Dendritic cell treated with granulocyte-macrophage colony-stimulating factor and Interleukin-4, amounts not matched to agents 40 ng/mL and 50 ng/mL, for 4 days (primary cell): ENCODE measurements at regions not wholly inside any gene's neighbourhood (a gene's known extent, or its start where the extent isn't known, plus 50 kb on each side); places are given as distances from the start of the nearest gene placed in this dataset.

Experiments
- H3K27ac Mint-ChIP-seq: one replicate; pipeline ENCODE4 v1.8.0; 2022; ENCODE audit warnings: mild to moderate bottlenecking, mixed read lengths
- H3K27me3 Mint-ChIP-seq: one replicate; pipeline ENCODE4 v1.8.0; 2022; ENCODE audit warnings: mild to moderate bottlenecking, mixed read lengths
- H3K36me3 Mint-ChIP-seq: one replicate; pipeline ENCODE4 v1.8.0; 2022; ENCODE audit warnings: low read depth, mixed read lengths
- H3K4me1 Mint-ChIP-seq: one replicate; pipeline ENCODE4 v1.8.0; 2022; ENCODE audit warnings: low read depth, mixed read lengths
- H3K4me3 Mint-ChIP-seq: one replicate; pipeline ENCODE4 v1.8.0; 2022; ENCODE audit warnings: mild to moderate bottlenecking, moderate library complexity, mixed read lengths
- H3K9me3 Mint-ChIP-seq: one replicate; pipeline ENCODE4 v1.8.0; 2022; ENCODE audit warnings: mixed read lengths
- intact Hi-C: fragments of 100-400 bp; cut with micrococcal nuclease; formaldehyde crosslinking; loops from one replicate; pipeline ENCODE4 v1.15.0; 2022

DNA sequence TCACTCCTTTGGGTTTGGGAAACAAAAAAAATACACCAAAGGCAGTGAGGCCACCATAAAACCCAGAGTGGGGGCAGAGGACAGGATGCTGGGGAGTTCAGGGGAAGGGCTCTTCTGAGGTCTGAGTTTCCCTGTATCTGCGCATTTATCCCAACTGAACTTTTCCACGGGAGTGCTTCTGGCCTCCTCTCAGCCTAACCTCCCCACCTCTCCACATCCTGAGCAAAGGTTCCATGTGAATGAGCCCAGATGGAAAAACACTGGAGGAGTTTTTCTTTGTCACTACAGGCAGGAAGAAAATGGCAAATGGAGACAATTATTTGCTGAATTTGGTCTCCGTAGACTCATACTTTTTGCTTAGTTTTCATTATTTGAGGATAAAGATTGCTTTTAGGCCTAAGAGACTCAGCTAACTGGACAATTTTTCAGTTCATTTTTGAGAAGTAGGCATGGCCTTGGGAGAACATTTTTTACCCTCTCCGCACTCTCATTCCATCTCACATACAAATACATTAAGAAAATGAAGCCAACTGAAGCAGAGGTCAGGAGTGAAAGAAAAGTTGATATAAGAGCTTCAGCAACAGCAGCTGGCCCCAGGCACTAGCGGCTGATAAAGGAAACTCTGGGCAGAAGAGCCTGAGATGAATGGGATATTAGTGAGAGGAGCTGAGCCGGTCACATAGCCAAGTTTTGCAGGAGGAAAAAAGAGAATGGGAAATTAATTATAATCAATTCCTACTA is 82.6 kb upstream of the CYP1B1 start:
- Mint-ChIP-seq H3K27ac (no peak overlapping the region), H3K9me3 (peaks cover 9% of the 10 kb centered on the region), H3K4me1 (peaks cover 41% of the 10 kb centered on the region), H3K27me3 (peaks cover 2% of the 10 kb centered on the region), H3K4me3 (no peak overlapping the region), H3K36me3 (peaks cover 6% of the 10 kb centered on the region)
- intact Hi-C loops = no loop called here

- Mint-ChIP-seq H3K27me3 (no peaks in the 10 kb centered on the region), H3K9me3 (peaks cover 14% of the 10 kb centered on the region), H3K4me1 (peaks cover 40% of the 10 kb centered on the region), H3K4me3 (no peak overlapping the region), H3K27ac (no peak overlapping the region), H3K36me3 (peaks cover 10% of the 10 kb centered on the region)
- intact Hi-C loops = no loop called here
These were observed 80.5 kb upstream of the CYP1B1 start for GRCh38 chr2:38156436-38156835.

- peaks cover 10% of the 10 kb centered on the region for H3K36me3 Mint-ChIP-seq
- intact Hi-C loops = no loop called here
- peaks cover 14% of the 10 kb centered on the region for H3K9me3 Mint-ChIP-seq
- H3K27me3 Mint-ChIP-seq = no peaks in the 10 kb centered on the region
- H3K27ac Mint-ChIP-seq = no peak overlapping the region
- H3K4me1 Mint-ChIP-seq = peaks cover 40% of the 10 kb centered on the region
- H3K4me3 Mint-ChIP-seq = no peak overlapping the region
These were observed 79.1 kb upstream of the CYP1B1 start for GRCh38 chr2:38155015-38155414.

DNA sequence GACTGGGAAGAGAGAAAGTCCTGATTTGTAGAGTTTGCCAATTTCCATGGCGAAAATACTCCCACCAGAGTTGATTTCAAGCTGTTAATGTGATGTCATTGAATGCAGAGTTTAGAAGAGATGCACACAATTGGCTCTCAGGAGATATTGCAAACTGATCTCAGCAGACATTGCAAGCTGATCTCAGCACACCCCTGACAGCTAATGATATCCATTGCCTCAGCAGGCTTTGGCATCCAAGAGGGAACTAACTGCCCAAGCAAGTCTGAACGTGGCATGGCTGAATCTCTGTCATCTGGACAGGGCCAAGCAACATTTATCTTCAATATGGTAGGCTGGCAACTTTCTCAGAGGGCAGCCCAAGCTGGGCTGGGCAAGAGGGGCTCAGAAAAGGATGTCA is 78.4 kb upstream of the CYP1B1 start:
- peaks cover 14% of the 10 kb centered on the region for H3K9me3 Mint-ChIP-seq
- no peak overlapping the region for H3K27ac Mint-ChIP-seq
- no peaks in the 10 kb centered on the region for H3K27me3 Mint-ChIP-seq
- H3K4me1 Mint-ChIP-seq = peaks cover 44% of the 10 kb centered on the region
- intact Hi-C loops = no loop called here
- peaks cover 10% of the 10 kb centered on the region for H3K36me3 Mint-ChIP-seq
- H3K4me3 Mint-ChIP-seq = no peak overlapping the region

GRCh38 chr2:38153476-38154135 is 77.7 kb upstream of the CYP1B1 start:
- Mint-ChIP-seq H3K27ac (peak overlapping the region; percentile 24), H3K27me3 (no peaks in the 10 kb centered on the region), H3K36me3 (peaks cover 10% of the 10 kb centered on the region), H3K9me3 (peaks cover 14% of the 10 kb centered on the region), H3K4me3 (no peak overlapping the region), H3K4me1 (peaks cover 51% of the 10 kb centered on the region)
- intact Hi-C loops = no loop called here

DNA sequence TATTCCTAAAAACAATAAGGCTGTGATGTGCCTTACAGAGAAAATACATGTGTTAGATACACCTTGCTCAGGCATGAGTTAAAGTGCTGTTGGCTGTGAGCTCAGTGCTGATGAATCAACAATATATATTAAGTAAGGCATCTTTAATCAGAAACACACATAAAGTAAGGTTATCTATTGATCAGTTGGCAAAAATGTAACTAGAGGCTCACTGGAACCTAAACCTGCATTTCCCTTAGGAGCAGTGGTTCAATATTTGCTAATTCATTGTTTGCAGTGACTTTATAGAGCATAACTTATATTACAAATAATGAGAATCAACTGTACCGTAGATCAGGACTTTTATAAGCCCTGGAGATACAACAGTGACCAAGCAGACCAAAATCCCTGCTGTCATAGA is 77.0 kb upstream of the CYP1B1 start:
- intact Hi-C loops = no loop called here
- peaks cover 58% of the 10 kb centered on the region for H3K4me1 Mint-ChIP-seq
- peaks cover 14% of the 10 kb centered on the region for H3K9me3 Mint-ChIP-seq
- H3K27ac Mint-ChIP-seq = no peak overlapping the region
- H3K4me3 Mint-ChIP-seq = no peak overlapping the region
- peaks cover 10% of the 10 kb centered on the region for H3K36me3 Mint-ChIP-seq
- H3K27me3 Mint-ChIP-seq = no peaks in the 10 kb centered on the region

DNA sequence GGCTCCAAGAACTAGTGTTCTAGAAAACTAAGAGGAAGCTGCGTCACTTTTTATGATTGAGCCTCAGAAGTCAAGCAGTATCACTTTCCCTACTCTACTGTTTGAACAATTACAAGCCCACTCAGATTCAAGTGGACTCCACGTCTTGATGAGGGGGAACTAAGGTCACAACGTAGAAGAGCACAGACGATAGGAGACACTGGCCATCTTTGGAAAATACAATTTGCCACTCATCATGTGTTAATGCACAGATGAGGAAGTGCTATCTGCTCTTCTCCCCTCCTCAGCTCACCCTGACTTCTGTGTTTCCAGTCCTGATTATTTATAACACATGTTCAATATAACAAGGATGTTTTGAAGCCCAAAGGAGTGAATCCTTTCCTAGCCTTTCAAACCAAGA is 76.1 kb upstream of the CYP1B1 start:
- intact Hi-C loops = no loop called here
- H3K27ac Mint-ChIP-seq = peak overlapping the region; percentile 62
- H3K36me3 Mint-ChIP-seq = peaks cover 10% of the 10 kb centered on the region
- H3K9me3 Mint-ChIP-seq = peaks cover 14% of the 10 kb centered on the region
- H3K4me1 Mint-ChIP-seq = peaks cover 58% of the 10 kb centered on the region
- H3K27me3 Mint-ChIP-seq = no peaks in the 10 kb centered on the region
- H3K4me3 Mint-ChIP-seq = no peak overlapping the region

DNA sequence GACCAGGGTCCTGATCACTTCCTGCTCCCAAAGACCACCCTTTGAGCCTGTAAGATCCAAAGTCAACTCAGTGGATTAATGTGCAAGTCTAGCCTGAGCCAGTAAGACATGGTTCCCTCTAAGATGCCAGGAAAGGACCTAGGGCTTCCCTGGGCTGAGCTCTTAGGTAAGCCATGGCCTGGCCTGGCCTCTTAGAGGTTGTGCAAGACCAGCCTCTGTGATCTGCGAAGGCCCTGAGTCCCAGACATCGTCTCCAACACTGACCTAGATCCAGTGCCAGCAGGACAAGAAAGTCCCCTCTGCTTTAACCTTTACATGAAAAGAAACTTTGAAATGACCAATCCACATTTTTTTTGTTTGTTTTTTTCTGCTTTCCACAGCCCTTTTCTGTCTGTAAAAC is 73.6 kb upstream of the CYP1B1 start:
- intact Hi-C loops = no loop called here
- Mint-ChIP-seq H3K27me3 (no peaks in the 10 kb centered on the region), H3K4me1 (peaks cover 50% of the 10 kb centered on the region), H3K27ac (no peak overlapping the region), H3K9me3 (peaks cover 14% of the 10 kb centered on the region), H3K36me3 (peaks cover 10% of the 10 kb centered on the region), H3K4me3 (no peak overlapping the region)

- no peaks in the 10 kb centered on the region for H3K27me3 Mint-ChIP-seq
- no peak overlapping the region for H3K4me3 Mint-ChIP-seq
- H3K36me3 Mint-ChIP-seq = peaks cover 4% of the 10 kb centered on the region
- intact Hi-C loops = no loop called here
- H3K27ac Mint-ChIP-seq = no peak overlapping the region
- H3K9me3 Mint-ChIP-seq = peaks cover 5% of the 10 kb centered on the region
- H3K4me1 Mint-ChIP-seq = peaks cover 40% of the 10 kb centered on the region
These were observed 72.5 kb upstream of the CYP1B1 start for GRCh38 chr2:38148501-38148900.

DNA sequence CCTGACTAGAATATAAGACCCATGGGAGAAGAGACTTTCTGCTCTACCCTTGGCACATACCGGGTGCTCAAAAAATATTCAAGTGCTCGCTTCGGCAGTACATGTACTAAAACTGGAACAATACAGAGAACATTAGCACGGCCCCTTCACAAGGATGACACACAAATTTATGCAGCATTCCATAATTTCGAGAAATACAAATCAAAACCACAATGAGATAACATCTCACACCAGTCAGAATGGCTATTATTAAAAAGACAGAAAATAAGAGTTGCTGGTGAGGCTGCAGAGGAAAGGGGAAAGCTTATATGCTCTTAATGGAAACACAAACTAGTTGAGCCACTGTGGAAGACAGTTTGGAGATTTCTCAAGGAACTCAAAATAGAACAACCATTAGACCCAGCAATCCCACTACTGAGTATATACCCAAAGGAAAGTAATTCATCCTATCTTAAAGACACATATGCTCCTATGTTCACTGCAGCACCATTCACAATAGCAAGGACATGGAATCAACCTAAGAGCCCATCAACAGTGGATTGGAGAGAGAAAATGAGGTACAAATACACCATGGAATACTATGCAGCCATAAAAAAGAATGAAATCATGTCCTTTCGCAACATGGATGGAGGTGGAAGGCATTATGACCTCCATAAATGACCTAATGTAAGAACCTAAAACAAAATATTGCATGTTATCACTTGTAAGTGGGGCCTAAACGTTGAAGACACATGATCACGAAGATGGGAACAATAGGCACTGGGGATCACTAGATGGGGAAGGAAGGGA is 71.6 kb upstream of the CYP1B1 start:
- no peaks in the 10 kb centered on the region for H3K36me3 Mint-ChIP-seq
- intact Hi-C loops = loop anchor here (2.0 kb wide), 1 partner anchor 17 kb away; no protein-coding TSS in a partner anchor
- no peaks in the 10 kb centered on the region for H3K27me3 Mint-ChIP-seq
- no peaks in the 10 kb centered on the region for H3K9me3 Mint-ChIP-seq
- H3K27ac Mint-ChIP-seq = no peak overlapping the region
- H3K4me1 Mint-ChIP-seq = peaks cover 40% of the 10 kb centered on the region
- H3K4me3 Mint-ChIP-seq = peak overlapping the region; percentile 37

DNA sequence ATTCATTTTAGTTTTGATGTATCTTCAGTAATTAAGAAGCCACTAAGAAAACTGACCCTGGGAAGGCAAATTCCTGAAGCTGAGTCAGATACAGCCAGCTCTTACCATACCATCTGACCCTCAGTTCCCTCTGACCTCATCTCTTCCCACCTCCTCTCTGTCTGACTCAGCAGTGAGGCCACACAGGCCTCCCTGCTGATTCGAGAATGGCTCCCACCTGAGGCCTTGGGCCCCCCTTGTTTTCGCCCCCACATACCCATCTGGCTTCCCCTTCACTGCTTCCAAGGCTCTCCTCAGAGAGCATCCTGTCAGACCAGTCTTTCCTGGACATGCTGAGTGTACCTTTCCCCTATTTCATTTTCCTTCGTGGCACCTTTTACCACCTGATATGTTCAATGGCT is 71.0 kb upstream of the CYP1B1 start:
- Mint-ChIP-seq H3K27me3 (no peaks in the 10 kb centered on the region), H3K27ac (no peak overlapping the region), H3K9me3 (no peaks in the 10 kb centered on the region)

DNA sequence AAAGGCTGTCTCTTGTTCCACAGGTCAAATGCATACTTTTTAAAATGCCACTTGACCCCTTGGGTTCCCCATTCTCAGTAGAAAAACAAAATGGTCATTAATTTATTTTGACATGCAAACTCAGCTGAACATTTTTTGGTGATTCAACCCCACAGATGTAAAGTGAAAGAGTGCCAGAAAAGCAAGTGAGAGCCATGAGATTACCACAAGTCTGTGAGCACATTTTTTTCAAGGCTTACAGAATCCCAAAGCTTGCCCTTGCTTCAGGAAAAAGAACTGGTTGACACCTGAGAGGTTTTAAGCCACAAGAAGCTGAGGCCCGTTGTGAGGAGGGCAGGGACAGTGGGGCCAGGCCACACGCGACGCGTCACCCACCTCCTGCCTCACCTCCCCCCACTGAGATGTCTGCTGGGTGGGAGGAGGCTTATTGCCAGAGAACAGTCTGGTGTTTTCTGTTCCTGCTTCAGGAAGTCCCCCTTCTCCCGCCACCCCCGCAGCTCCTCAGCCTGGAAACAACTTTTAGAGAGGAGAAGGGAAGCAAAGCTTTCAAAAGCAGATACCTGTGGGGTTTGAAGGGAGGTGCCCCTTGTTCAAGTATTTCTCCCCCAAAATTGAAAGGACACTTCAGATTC is 70.4 kb upstream of the CYP1B1 start:
- intact Hi-C loops = loop anchor here (2.0 kb wide), 1 partner anchor 16 kb away; no protein-coding TSS in a partner anchor
- Mint-ChIP-seq H3K27ac (no peak overlapping the region), H3K9me3 (no peaks in the 10 kb centered on the region), H3K4me1 (peaks cover 51% of the 10 kb centered on the region), H3K4me3 (no peak overlapping the region), H3K27me3 (no peaks in the 10 kb centered on the region), H3K36me3 (no peaks in the 10 kb centered on the region)

More for the DNA sequence above, 71.0 kb upstream of the CYP1B1 start:
- Mint-ChIP-seq H3K4me1 (peaks cover 46% of the 10 kb centered on the region), H3K4me3 (peak overlapping the region; percentile 37), H3K36me3 (no peaks in the 10 kb centered on the region)
- intact Hi-C loops = loop anchor here (2.0 kb wide), 1 partner anchor 16 kb away; no protein-coding TSS in a partner anchor

- intact Hi-C loops = no loop called here
- H3K9me3 Mint-ChIP-seq = no peaks in the 10 kb centered on the region
- no peak overlapping the region for H3K4me3 Mint-ChIP-seq
- H3K4me1 Mint-ChIP-seq = peaks cover 55% of the 10 kb centered on the region
- no peak overlapping the region for H3K27ac Mint-ChIP-seq
- no peaks in the 10 kb centered on the region for H3K36me3 Mint-ChIP-seq
- H3K27me3 Mint-ChIP-seq = no peaks in the 10 kb centered on the region
These were observed 69.3 kb upstream of the CYP1B1 start for GRCh38 chr2:38145236-38145635.
